Lower lobe of right lung (tissue), 2 donors: ENCODE measurements at regions not wholly inside any gene's neighbourhood (a gene's known extent, or its start where the extent isn't known, plus 50 kb on each side); places are given as distances from the start of the nearest gene placed in this dataset.

Experiments
- ATAC-seq, 2 donors: fragments of 200-7000 bp; cut with Tn5 transposase; one replicate each; pipeline ENCODE4 v1.9.1; 2020 to 2022; ENCODE audit warnings: mild to moderate bottlenecking in 2 of 2, moderate library complexity in 2 of 2
- DNase-seq: peaks from one replicate; pipeline ENCODE4 v3.0.0-alpha.2; 2020
- H3K27ac ChIP-seq: fragments of 200-600 bp; one replicate; pipeline ENCODE4 v1.8.0; 2022
- H3K27me3 ChIP-seq: fragments of 200-600 bp; one replicate; pipeline ENCODE4 v1.8.0; 2022; ENCODE audit warnings: low read depth
- H3K36me3 ChIP-seq: fragments of 200-600 bp; one replicate; pipeline ENCODE4 v1.8.0; 2022; ENCODE audit warnings: mild to moderate bottlenecking
- H3K4me1 ChIP-seq: fragments of 200-600 bp; one replicate; pipeline ENCODE4 v1.8.0; 2022
- H3K4me3 ChIP-seq: fragments of 200-600 bp; one replicate; pipeline ENCODE4 v1.8.0; 2022; ENCODE audit warnings: mild to moderate bottlenecking
- H3K9me3 ChIP-seq: fragments of 200-600 bp; one replicate; pipeline ENCODE4 v1.8.0; 2022
- intact Hi-C: fragments of 100-400 bp; cut with DNase I; formaldehyde crosslinking; loops from one replicate; pipeline ENCODE4 v1.11.0; 2022
- TF ChIP-seq, protein P1 (sequence below): fragments of 200-600 bp; IDR thresholded peaks from one replicate; pipeline ENCODE4 v1.8.0; 2022; ENCODE audit warnings: antibody characterized with exemption, mild to moderate bottlenecking
- donor health status: DM: no; HTN: yes; CAD: no; lungs with severe emphysema.

- DNase-seq (no peak), ATAC-seq (no peak)
- TF ChIP-seq, protein P1, sequence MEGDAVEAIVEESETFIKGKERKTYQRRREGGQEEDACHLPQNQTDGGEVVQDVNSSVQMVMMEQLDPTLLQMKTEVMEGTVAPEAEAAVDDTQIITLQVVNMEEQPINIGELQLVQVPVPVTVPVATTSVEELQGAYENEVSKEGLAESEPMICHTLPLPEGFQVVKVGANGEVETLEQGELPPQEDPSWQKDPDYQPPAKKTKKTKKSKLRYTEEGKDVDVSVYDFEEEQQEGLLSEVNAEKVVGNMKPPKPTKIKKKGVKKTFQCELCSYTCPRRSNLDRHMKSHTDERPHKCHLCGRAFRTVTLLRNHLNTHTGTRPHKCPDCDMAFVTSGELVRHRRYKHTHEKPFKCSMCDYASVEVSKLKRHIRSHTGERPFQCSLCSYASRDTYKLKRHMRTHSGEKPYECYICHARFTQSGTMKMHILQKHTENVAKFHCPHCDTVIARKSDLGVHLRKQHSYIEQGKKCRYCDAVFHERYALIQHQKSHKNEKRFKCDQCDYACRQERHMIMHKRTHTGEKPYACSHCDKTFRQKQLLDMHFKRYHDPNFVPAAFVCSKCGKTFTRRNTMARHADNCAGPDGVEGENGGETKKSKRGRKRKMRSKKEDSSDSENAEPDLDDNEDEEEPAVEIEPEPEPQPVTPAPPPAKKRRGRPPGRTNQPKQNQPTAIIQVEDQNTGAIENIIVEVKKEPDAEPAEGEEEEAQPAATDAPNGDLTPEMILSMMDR, result no peak
- Histone ChIP-seq H3K27ac (no peak overlapping the region), H3K4me3 (no peak overlapping the region), H3K4me1 (no peaks in the 10 kb centered on the region), H3K9me3 (no peaks in the 10 kb centered on the region), H3K36me3 (no peaks in the 10 kb centered on the region), H3K27me3 (no peaks in the 10 kb centered on the region)
- intact Hi-C loops, result no loop called here
Measured at GRCh38 chr7:55273186-55273980, 91.8 kb upstream of the LANCL2 start.

- Histone ChIP-seq H3K4me3 (no peak overlapping the region), H3K4me1 (no peaks in the 10 kb centered on the region), H3K27ac (no peak overlapping the region), H3K36me3 (no peaks in the 10 kb centered on the region), H3K9me3 (no peaks in the 10 kb centered on the region), H3K27me3 (no peaks in the 10 kb centered on the region)
- intact Hi-C loops, result no loop called here
- no peak for DNase-seq
- ATAC-seq, result no peak
- TF ChIP-seq, protein P1, result no peak
Measured at GRCh38 chr7:55274156-55274555, 91.0 kb upstream of the LANCL2 start.

- ATAC-seq (no peak), DNase-seq (no peak)
- Histone ChIP-seq H3K27me3 (no peaks in the 10 kb centered on the region), H3K36me3 (no peaks in the 10 kb centered on the region), H3K9me3 (no peaks in the 10 kb centered on the region), H3K27ac (no peak overlapping the region), H3K4me3 (no peak overlapping the region), H3K4me1 (no peaks in the 10 kb centered on the region)
- intact Hi-C loops, result no loop called here
- TF ChIP-seq, protein P1, result no peak
Measured at GRCh38 chr7:55275291-55276200, 89.6 kb upstream of the LANCL2 start.

DNA sequence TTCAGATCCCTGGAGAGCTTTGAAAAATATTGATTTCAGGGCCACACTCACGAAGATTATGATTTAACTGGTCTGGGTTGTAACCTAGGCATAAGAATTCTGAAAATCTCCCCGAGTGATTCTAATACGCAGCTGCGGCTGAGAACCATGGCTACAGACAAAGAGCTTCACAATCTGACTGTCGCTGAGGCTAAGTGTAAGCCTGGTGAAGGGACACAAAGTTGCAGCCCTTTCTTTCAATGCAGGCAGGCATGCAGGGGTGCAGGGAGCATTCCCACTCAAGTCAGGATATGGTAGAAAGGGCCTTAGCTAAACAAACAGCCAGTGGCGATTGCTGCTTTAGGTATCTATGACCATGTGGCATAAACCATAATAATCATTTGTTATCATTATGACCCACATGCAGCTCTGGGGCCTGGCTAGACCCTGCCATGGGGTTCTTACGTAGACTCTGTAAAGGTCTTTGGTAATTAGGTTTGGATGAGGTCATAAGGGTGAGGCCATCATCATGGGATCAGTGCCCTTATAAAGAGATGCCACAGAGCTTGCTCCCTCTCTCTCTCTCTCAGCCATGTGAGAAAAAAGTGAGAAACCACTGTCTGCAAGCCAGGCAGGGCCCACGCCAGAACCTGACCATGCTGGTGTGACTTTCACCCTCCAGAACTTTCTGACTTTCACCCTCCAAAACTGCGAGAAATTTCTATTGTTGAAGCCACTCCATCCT is 88.4 kb upstream of the LANCL2 start:
- H3K27me3 ChIP-seq, result no peaks in the 10 kb centered on the region
- TF ChIP-seq, protein P1, result no peak
- intact Hi-C loops, result no loop called here
- no peaks in the 10 kb centered on the region for H3K9me3 ChIP-seq
- DNase-seq (no peak), ATAC-seq (no peak)
- H3K27ac ChIP-seq, result no peak overlapping the region
- no peaks in the 10 kb centered on the region for H3K36me3 ChIP-seq
- no peak overlapping the region for H3K4me3 ChIP-seq
- no peaks in the 10 kb centered on the region for H3K4me1 ChIP-seq

DNA sequence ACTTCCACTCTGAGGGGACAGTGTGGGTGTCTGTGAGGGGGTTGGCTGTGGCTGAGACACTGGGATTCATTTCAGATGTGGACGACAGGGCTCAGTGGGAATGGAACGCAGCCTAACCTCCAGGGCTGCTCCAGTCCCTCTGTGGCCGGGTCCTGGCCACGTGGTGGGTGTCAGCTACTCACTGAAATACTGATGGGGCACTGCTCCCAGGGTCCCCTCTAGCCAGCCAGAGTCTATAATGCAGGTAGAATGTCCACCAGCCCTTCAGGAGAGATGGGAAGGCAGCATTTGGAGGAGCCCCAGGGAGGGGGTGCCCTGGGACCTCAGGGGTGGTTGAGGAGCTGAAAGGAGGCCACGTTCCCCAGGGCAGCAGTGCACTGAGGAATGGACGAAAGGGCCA is 87.2 kb upstream of the LANCL2 start:
- ATAC-seq (no peak), DNase-seq (no peak)
- TF ChIP-seq, protein P1, result no peak
- intact Hi-C loops, result no loop called here
- H3K36me3 ChIP-seq, result no peaks in the 10 kb centered on the region
- H3K27me3 ChIP-seq, result no peaks in the 10 kb centered on the region
- no peaks in the 10 kb centered on the region for H3K9me3 ChIP-seq
- H3K4me3 ChIP-seq, result no peak overlapping the region
- no peaks in the 10 kb centered on the region for H3K4me1 ChIP-seq
- no peak overlapping the region for H3K27ac ChIP-seq
